Epithelial cell of esophagus (primary cell): ENCODE measurements at regions not wholly inside any gene's neighbourhood (a gene's known extent, or its start where the extent isn't known, plus 50 kb on each side); places are given as distances from the start of the nearest gene placed in this dataset.

Experiments
- DNase-seq: peaks from one replicate; pipeline ENCODE4 v3.0.0; 2010; ENCODE audit warnings: low read depth
- H3K4me3 ChIP-seq: 2 replicates; pipeline ENCODE4 v1.5.1; 2011; ENCODE audit warnings: mild to moderate bottlenecking, low read length, control low read depth
- CTCF ChIP-seq: IDR thresholded peaks from 2 replicates; pipeline ENCODE4 v1.5.1; 2011; ENCODE audit warnings: low read depth, mild to moderate bottlenecking, low read length, control low read depth, inconsistent platforms; ENCODE audit not compliant: insufficient read depth; ENCODE audit errors: missing control alignments

- TF ChIP-seq CTCF, result no peak
- DNase-seq, result no peak
- H3K4me3 ChIP-seq, result no peak overlapping the region
Measured at GRCh38 chr6:22964334-22964733, 395.0 kb downstream of the HDGFL1 start.

GRCh38 chr6:22965889-22966288 lies 396.5 kb downstream of the HDGFL1 start:
- TF ChIP-seq CTCF, result no peak
- peak; percentile 16 for DNase-seq
- H3K4me3 ChIP-seq, result no peak overlapping the region

GRCh38 chr6:22966691-22967422 lies 397.5 kb downstream of the HDGFL1 start:
- no peak overlapping the region for H3K4me3 ChIP-seq
- DNase-seq, result no peak
- no peak for TF ChIP-seq CTCF

- no peak overlapping the region for H3K4me3 ChIP-seq
- no peak for DNase-seq
- TF ChIP-seq CTCF, result no peak
Measured at GRCh38 chr6:22970004-22970403, 400.6 kb downstream of the HDGFL1 start.

GRCh38 chr6:22972771-22973170 lies 403.4 kb downstream of the HDGFL1 start:
- DNase-seq, result no peak
- no peak for TF ChIP-seq CTCF
- no peak overlapping the region for H3K4me3 ChIP-seq

GRCh38 chr6:22975079-22975478 lies 405.7 kb downstream of the HDGFL1 start:
- DNase-seq, result peak; percentile 26
- no peak overlapping the region for H3K4me3 ChIP-seq
- no peak for TF ChIP-seq CTCF

GRCh38 chr6:22980446-22980845 lies 411.1 kb downstream of the HDGFL1 start:
- peak; percentile 38 for DNase-seq
- no peak for TF ChIP-seq CTCF
- H3K4me3 ChIP-seq, result no peak overlapping the region
